Iris pigment epithelial cell (primary cell): ENCODE measurements at regions not wholly inside any gene's neighbourhood (a gene's known extent, or its start where the extent isn't known, plus 50 kb on each side); places are given as distances from the start of the nearest gene placed in this dataset.
"Not testable (repeated sequence)": the region's sequence is repeated elsewhere in the genome, so short reads cannot be mapped to it uniquely, and the experiment has no call there.

ENCODE experiments used
- DNase-seq: peaks from one replicate; pipeline ENCODE4 v3.0.0-alpha.2; 2011; ENCODE audit warnings: low read depth

DNA sequence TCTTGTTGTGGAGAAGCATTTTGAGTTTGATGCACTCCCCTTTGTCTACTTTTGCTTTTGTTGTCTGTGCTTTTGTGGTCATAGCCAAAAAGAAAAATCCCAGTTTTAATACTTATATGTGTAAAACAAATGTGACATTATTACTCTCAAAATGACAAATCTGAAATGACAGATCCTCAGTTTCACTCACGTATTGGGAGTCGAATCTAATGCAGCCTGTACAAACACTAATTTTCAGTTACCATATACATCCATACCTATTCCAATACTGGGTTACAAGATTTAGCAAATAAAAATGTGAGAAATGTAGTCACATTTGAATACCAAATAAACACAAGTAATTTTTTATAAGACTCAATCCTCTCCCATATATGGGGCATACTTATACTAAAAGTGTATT lies 148.2 kb upstream of the ZNF516 start:
- DNase-seq, result no peak

GRCh38 chr18:76640438-76640837 lies 145.4 kb upstream of the ZNF516 start:
- no peak for DNase-seq

GRCh38 chr18:76634564-76634963 lies 139.5 kb upstream of the ZNF516 start:
- DNase-seq, result no peak

- DNase-seq, result no peak
Measured at GRCh38 chr18:76633588-76634269, 138.7 kb upstream of the ZNF516 start.

DNA sequence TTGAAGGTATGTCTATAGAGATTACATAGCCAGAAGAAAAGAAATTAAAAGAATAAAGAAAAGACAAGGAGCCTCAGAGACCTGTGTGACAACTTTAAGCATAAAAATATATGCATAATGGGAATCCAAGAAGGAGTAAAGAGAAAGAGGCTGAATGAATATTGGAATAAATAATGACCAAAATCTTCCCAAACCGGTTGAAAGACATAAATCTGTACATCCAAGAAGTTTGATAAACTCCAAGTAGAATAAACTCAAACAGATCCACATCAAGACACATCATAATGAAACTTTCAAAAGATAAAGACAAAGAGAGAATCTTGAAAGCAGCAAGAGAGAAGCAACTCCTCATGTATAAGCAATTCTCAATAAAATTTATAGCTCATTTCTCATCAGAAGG lies 132.4 kb upstream of the ZNF516 start:
- no peak for DNase-seq

GRCh38 chr18:76626991-76627390 lies 131.9 kb upstream of the ZNF516 start:
- no peak for DNase-seq

DNA sequence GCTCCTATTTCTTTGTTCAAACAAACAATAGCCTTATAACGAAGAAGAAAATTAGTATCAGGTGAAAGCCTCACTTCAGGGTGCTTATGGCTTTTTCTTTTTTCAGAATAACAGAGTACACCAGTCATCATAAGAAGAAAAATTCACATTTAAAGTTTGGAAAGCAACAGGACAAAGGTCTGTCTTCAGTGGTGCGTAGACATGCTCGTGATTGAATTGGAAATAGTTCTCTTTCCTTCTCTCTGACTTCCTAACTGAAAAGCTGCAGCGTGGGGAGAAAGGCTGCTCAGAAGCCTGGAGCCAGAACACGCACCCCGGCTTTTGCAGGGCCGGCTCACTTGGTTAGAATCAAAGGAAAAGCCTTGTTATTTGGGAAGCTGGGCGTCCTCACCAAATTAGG lies 127.6 kb upstream of the ZNF516 start:
- no peak for DNase-seq

GRCh38 chr18:76621782-76622495 lies 126.9 kb upstream of the ZNF516 start:
- peak; percentile 69 for DNase-seq

GRCh38 chr18:76621226-76621625 lies 126.2 kb upstream of the ZNF516 start:
- DNase-seq, result peak; percentile 24

DNA sequence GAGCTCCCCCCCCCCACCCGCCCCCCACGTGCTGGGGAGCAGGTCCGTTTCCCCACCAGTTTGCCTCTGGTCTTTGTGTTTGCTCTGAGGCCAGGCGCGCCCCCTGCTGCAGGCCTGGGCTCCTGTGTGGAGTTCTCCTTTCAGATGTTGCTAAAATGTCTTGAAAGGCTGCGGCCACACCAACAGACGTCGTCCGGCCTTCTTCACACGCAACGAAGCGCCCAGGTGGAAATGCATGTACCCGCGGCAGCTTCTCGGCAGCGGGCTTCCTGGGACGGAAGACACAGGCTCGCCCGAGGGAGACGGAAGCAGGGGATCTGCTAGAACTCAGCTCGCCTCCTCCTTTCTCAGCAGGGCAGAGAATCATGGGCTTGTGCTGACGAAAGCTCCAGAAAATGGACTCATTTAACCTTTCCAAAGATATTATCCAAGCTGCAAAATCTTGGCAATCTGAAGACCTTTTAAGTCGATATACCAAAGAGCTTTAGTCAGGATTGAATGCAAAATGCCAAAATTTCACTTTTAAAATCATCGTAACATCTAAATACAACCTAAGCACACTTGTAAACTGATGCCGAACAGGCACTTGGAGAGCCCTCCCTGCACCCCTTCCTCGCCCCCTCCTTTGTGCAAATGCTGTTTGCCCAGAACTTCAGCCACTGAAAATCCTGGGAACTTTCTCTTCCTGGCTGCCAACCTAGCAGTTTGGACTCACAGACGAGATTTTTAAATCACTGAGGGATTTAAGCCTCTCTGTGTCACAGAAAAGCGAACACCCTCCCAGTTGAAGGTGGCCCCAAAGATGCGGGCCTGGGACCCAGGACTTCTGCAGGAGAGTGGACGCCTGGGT lies 125.5 kb upstream of the ZNF516 start:
- peak; percentile 83 for DNase-seq

DNA sequence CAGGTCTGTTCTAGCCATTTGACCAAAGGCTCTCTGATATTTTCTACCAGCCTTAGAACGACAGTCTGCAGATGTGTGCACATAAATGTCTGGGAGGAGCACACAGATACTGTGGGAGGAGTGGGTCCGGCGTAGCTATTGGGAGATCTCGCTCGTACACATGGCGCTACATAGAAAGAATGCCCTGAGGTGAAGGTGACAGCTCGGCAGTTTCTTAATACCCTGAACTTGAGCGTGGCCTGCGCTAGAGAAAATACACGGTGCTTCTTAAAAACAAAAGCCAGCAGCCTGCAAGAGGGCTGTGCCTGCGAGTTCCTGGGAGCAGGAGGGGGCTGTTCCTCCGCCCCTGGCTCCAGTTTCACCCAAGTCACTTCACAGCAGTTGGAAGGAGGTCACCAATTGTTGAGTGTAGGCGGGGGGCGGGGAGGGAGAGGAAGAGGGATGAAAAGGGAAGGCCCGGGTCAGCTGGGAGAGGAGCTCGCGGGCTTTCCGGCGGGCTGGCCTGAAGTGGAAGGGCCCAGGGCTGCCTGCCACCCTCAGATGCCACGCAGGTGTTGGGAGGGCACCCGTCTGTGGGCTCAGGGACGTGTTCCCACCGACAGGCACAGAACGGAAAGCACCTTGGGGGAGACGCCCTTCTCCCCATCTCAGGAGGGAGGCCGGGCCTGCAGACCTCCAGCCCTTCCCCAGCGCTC lies 124.7 kb upstream of the ZNF516 start:
- no peak for DNase-seq

- DNase-seq, result peak; percentile 88
Measured at GRCh38 chr18:76619261-76619620, 124.2 kb upstream of the ZNF516 start.

GRCh38 chr18:76618721-76619120 lies 123.7 kb upstream of the ZNF516 start:
- no peak for DNase-seq

- no peak for DNase-seq
Measured at GRCh38 chr18:76616373-76616772, 121.3 kb upstream of the ZNF516 start.

GRCh38 chr18:76615065-76615733 lies 120.2 kb upstream of the ZNF516 start:
- peak; percentile 18 for DNase-seq

GRCh38 chr18:76613755-76614120 lies 118.7 kb upstream of the ZNF516 start:
- no peak for DNase-seq

DNA sequence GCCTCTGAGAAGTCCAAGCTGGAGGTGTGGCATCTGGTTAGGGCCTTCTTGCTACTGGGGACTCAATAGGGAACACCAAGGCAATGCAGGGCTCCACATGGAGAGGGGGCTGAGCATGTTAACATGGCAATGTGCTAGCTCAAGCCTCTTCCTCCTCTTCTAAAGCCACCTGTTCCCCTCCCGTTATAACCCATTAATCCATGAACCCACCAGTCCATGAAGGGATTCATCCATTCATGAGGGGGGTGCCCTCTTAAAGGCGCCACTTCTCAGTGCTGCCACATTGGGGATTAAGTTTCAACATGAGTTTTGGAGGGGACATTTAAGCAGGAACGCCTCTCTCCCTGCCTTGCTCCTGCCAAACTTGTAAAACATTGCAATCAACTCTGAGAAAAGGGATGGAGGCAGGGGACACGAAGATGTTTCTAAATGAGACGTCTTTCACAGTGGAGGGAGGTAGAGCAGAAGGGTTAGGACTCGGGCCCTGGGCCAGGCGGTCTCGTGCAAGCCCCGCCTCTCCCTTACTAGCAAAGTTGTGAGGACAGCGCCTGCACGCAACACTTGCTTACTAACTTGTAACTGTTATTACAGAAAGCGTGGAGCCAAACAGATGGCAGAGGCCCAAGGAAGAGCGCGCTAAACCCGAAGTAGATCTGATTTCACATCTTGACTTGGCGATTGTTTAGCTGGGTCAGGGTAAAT lies 118.2 kb upstream of the ZNF516 start:
- DNase-seq, result no peak

DNA sequence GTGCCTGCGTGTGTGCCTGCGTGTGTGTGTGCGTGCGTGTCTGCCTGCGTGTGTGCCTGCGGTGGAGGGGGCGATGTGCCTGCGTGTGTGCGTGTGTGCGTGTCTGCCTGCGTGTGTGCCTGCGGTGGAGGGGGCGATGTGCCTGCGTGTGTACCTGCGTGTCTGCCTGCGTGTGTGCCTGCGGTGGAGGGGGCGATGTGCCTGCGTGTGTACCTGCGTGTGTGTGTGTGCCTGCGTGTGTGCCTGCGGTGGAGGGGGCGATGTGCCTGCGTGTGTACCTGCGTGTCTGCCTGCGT lies 116.7 kb upstream of the ZNF516 start:
- DNase-seq, result not testable (repeated sequence)

GRCh38 chr18:76610933-76611749 lies 116.1 kb upstream of the ZNF516 start:
- peak; percentile 79 for DNase-seq

DNA sequence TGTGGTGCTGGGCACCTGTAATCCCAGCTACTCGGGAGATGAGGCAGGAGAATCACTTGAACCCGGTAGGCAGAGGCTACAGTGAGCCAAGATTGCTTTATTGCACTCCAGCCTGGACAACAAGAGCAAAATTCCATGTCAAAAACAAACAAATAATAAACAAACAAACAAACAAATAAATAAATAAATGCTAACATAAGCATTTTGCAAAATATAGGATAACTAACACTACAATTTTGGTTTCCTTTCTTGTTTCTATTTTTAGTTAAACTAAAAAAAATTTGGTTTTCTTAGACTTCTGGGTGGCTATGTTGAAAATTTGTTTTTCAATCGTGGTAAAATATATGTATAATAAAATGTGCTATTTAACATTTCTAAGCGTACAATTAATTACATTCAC lies 115.0 kb upstream of the ZNF516 start:
- no peak for DNase-seq
